ENCODE measurements at regions not wholly inside any gene's neighbourhood (a gene's known extent, or its start where the extent isn't known, plus 50 kb on each side); places are given as distances from the start of the nearest gene placed in this dataset.

DNA sequence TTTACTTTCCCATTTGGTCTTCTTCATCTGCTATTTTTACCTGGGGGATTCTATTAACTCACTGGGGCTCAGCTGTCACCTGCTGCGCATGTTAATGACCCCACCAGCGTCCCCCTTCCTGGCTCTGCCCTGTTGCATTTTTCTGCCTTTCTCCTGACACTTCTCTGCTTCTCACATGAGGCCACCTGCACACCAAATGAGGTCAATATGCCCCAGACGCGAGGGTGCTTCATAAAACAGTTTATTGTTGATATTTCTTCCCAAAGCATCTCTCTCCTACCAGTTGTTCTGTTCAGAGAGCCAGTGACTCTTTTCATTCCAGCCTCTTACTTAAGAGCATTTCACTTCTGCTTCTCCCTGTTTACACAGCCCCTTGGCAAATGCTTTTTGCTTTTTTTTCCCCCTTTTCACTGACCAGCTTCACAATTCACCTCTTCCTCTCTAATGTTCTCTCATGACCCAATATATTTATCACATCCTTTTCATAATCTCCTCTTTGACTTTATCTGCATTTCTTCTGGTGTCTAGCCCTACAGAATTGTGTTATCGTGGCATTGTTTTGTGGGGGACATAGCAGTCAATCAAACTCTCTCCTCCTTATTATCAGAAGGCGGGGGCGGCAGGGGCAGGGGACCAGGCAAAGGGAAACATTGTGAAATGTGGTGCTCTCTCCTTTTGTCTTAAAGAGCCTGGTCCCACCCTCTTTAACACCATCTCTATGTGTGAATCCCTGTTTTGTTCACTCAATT is 545.8 kb upstream of the CITED2 start:
- TF ChIP-seq, protein P1, sequence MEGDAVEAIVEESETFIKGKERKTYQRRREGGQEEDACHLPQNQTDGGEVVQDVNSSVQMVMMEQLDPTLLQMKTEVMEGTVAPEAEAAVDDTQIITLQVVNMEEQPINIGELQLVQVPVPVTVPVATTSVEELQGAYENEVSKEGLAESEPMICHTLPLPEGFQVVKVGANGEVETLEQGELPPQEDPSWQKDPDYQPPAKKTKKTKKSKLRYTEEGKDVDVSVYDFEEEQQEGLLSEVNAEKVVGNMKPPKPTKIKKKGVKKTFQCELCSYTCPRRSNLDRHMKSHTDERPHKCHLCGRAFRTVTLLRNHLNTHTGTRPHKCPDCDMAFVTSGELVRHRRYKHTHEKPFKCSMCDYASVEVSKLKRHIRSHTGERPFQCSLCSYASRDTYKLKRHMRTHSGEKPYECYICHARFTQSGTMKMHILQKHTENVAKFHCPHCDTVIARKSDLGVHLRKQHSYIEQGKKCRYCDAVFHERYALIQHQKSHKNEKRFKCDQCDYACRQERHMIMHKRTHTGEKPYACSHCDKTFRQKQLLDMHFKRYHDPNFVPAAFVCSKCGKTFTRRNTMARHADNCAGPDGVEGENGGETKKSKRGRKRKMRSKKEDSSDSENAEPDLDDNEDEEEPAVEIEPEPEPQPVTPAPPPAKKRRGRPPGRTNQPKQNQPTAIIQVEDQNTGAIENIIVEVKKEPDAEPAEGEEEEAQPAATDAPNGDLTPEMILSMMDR (IDR thresholded peaks at IDR 0.05), result no peak
- no peak for TF ChIP-seq POLR2A (IDR thresholded peaks at IDR 0.05)
- Histone ChIP-seq H3K27me3 (no peaks in the 10 kb centered on the region), H3K9me3 (no peaks in the 10 kb centered on the region), H3K36me3 (no peaks in the 10 kb centered on the region), H3K4me1 (peaks cover 0 to 13% (median 0%) of the 10 kb centered on the region in 4 donors), H3K27ac (peak overlapping the region in 1 of 4 donors; percentile 15), H3K4me3 (no peak overlapping the region)
- DNase-seq, result no peak

DNA sequence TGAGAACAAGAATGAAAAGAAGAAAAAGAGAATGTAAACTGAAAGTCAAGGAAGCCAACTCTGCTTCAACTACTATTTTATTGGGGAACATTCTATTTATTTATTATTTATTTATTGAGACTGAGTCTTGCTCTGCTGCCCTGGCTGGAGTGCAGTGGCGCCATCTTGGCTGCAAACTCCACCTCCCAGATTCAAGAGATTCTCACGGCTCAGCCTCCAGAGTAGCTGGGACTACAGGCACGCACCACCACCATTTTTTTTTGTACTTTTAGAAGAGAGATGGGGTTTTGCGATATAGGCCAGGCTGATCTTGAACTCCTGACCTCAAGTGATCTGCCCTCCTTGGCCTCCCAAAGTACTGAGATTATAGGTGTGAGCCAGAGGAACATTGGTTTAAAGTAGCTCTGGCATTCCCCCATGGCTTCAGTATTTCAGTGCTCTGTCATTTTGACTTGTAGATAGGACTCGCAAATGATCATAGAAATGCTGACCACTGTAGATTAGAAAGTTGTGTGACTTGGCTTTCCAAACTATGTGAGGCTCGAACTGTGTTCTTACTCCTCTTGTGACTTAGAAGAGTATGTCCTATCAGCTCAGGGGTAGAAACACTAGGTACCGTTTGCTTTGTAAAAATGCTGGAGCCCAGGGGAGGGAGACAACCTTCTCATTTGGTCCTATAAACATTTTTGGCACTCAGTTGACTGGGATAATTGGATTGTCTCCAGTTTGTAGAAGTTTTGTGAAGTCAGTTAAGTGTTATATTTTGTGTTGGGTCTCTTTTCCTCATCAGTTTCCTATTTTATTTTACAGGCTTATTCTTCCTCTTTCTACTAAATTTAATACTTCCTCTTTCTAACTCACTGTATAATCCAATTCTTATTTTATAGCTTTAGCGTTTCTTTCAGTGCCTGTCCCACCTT is 544.9 kb upstream of the CITED2 start:
- Histone ChIP-seq H3K36me3 (no peaks in the 10 kb centered on the region), H3K4me1 (peaks cover 0 to 13% (median 0%) of the 10 kb centered on the region in 4 donors), H3K27me3 (no peaks in the 10 kb centered on the region), H3K4me3 (no peak overlapping the region), H3K9me3 (no peaks in the 10 kb centered on the region), H3K27ac (peak overlapping the region in 2 of 4 donors; percentile 3 to 15)
- TF ChIP-seq POLR2A (IDR thresholded peaks at IDR 0.05), result no peak
- TF ChIP-seq, protein P1 (IDR thresholded peaks at IDR 0.05), result no peak
- DNase-seq, result no peak

DNA sequence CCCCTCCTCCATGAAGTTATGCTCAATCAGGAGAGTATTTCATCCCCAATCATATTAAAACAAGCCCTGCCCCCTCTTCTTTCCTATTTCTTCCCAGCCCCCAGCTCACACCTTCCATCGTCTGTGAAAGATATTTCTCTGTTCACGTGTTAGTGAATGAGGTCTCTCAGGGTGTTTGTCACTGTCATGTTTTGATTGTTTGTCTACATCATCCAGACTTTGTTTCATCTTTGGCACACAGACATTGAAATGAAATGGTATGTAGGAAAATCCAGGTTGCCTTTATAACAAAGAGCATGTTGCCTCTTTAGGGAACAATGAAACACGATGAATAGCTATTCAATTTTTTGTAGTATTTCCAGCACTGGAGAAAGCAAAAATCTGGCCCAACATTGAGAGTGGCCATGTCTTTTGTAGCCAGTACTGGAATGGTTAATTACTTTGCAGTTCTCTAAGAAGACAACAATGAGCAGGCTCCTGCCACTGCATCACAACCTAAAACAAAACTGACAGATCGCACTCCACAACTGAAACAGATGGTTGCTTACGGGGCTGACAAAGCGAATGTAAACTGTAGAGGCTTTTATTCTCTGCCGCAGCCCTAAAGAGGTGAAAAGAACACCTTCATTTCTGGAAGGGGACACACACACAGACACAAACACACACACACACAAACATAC is 543.6 kb upstream of the CITED2 start:
- H3K4me3 ChIP-seq, result no peak overlapping the region
- TF ChIP-seq, protein P1 (IDR thresholded peaks at IDR 0.05), result no peak
- TF ChIP-seq POLR2A (IDR thresholded peaks at IDR 0.05), result no peak
- DNase-seq, result no peak
- no peak overlapping the region for H3K27ac ChIP-seq
- H3K9me3 ChIP-seq, result no peaks in the 10 kb centered on the region
- peaks cover 0 to 13% (median 0%) of the 10 kb centered on the region in 4 donors for H3K4me1 ChIP-seq
- H3K27me3 ChIP-seq, result no peaks in the 10 kb centered on the region
- no peaks in the 10 kb centered on the region for H3K36me3 ChIP-seq

DNA sequence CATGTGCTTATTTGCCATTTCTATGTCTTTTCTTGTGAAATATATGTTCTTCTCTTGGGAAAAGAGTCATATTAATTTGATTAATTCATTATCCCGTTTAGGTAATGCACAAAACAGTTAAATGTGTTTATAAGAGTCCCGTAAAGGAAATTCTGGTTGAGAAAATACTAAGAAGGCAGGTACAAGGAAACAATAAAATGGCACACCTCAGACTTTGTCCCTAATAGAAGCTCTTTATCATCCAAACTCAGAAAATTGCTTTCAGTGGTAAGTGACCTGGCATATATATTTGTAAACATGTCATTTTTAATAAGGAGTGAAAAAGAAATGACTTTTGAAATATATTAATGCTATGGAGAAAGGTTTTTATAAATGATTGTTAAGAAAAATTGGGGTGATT is 540.5 kb upstream of the CITED2 start:
- TF ChIP-seq, protein P1 (IDR thresholded peaks at IDR 0.05), result no peak
- TF ChIP-seq POLR2A (IDR thresholded peaks at IDR 0.05), result no peak
- H3K27me3 ChIP-seq, result no peaks in the 10 kb centered on the region
- H3K27ac ChIP-seq, result peak overlapping the region in 1 of 4 donors; percentile 17
- H3K4me3 ChIP-seq, result no peak overlapping the region
- H3K36me3 ChIP-seq, result no peaks in the 10 kb centered on the region
- no peak for DNase-seq
- peaks cover 0 to under 1% (median 0%) of the 10 kb centered on the region in 4 donors for H3K4me1 ChIP-seq
- no peaks in the 10 kb centered on the region for H3K9me3 ChIP-seq

DNA sequence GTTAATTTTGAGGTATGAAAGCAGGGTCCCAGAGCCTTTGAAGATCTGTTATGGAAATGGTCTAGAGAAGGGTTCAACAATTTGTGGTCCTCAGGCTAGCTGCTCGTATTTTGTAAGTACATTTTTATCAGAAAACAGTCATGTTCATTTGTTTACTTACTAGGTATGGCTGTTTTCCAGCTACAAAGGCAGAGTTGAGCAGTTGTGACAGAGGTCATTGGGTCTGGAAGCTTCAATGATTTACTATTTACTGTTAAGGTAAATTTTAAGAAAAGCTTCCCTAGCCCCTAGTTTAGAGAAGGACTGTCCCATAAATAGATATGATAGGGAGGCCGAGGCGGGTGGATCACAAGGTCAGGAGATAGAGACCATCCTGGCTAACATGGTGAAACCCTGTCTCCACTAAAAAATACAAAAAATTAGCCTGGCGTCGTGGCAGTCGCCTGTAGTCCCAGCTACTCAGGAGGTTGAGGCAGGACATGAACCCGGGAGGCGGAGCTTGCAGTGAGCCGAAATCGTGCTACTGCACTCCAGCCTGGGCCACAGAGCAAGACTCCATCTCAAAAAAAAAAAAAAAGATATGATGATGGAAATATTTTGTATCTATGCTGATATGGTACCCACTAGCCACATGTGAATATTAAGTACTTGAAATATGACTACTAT is 538.4 kb upstream of the CITED2 start:
- Histone ChIP-seq H3K27me3 (no peaks in the 10 kb centered on the region), H3K27ac (no peak overlapping the region), H3K9me3 (no peaks in the 10 kb centered on the region), H3K4me1 (no peaks in the 10 kb centered on the region), H3K4me3 (no peak overlapping the region), H3K36me3 (no peaks in the 10 kb centered on the region)
- TF ChIP-seq, protein P1 (IDR thresholded peaks at IDR 0.05), result no peak
- TF ChIP-seq POLR2A (IDR thresholded peaks at IDR 0.05), result no peak
- DNase-seq, result no peak

Measured in Peyer's patch (tissue), 4 donors.